ENCODE measurements at regions not wholly inside any gene's neighbourhood (a gene's known extent, or its start where the extent isn't known, plus 50 kb on each side); places are given as distances from the start of the nearest gene placed in this dataset.
"Not testable (repeated sequence)": the region's sequence is repeated elsewhere in the genome, so short reads cannot be mapped to it uniquely, and the experiment has no call there.

GRCh38 chr6:169366258-169366901 is 112.7 kb upstream of the THBS2 start:
- TF ChIP-seq GABPA (IDR thresholded peaks at IDR 0.05; ENCODE audit: low read depth), result no peak
- TF ChIP-seq POLR2AphosphoS5 (IDR thresholded peaks at IDR 0.05; ENCODE audit: low read depth), result no peak
- no peak overlapping the region for H3K27ac ChIP-seq (replicated peaks)
- H3K27me3 ChIP-seq (ENCODE audit: insufficient read depth, poor library complexity, severe bottlenecking), result no peaks in the 10 kb centered on the region

GRCh38 chr6:169365567-169366257 is 112.1 kb upstream of the THBS2 start:
- TF ChIP-seq REST (IDR thresholded peaks at IDR 0.05; ENCODE audit: insufficient replicate concordance, low read depth), result no peak
- TF ChIP-seq POLR2AphosphoS5 (IDR thresholded peaks at IDR 0.05; ENCODE audit: low read depth), result no peak
- no peak for TF ChIP-seq CTCF (IDR thresholded peaks at IDR 0.05; ENCODE audit: insufficient read depth, low read length)
- no peak for TF ChIP-seq SPI1 (IDR thresholded peaks at IDR 0.05; ENCODE audit: borderline replicate concordance, low read depth)
- no peak for TF ChIP-seq GABPA (IDR thresholded peaks at IDR 0.05; ENCODE audit: low read depth)
- Histone ChIP-seq H3K27ac (replicated peaks) (no peak overlapping the region), H3K27me3 (ENCODE audit: insufficient read depth, poor library complexity, severe bottlenecking) (no peaks in the 10 kb centered on the region), H3K4me3 (replicated peaks; ENCODE audit: insufficient read depth, low read length) (no peak overlapping the region)
- no peak for DNase-seq (ENCODE audit: low read depth in 1 of 2, low spot score in 1 of 2)

More at GRCh38 chr6:169366258-169366901, 112.7 kb upstream of the THBS2 start:
- H3K4me3 ChIP-seq (replicated peaks; ENCODE audit: insufficient read depth, low read length), result no peak overlapping the region
- DNase-seq (ENCODE audit: low read depth in 1 of 2, low spot score in 1 of 2), result no peak

- no peaks in the 10 kb centered on the region for H3K27me3 ChIP-seq (ENCODE audit: insufficient read depth, poor library complexity, severe bottlenecking)
- H3K4me3 ChIP-seq (replicated peaks; ENCODE audit: insufficient read depth, low read length), result no peak overlapping the region
- H3K27ac ChIP-seq (replicated peaks), result no peak overlapping the region
- no peak for DNase-seq (ENCODE audit: low read depth in 1 of 2, low spot score in 1 of 2)
- TF ChIP-seq GABPA (IDR thresholded peaks at IDR 0.05; ENCODE audit: low read depth), result no peak
- no peak for TF ChIP-seq SPI1 (IDR thresholded peaks at IDR 0.05; ENCODE audit: borderline replicate concordance, low read depth)
- no peak for TF ChIP-seq REST (IDR thresholded peaks at IDR 0.05; ENCODE audit: insufficient replicate concordance, low read depth)
- TF ChIP-seq POLR2AphosphoS5 (IDR thresholded peaks at IDR 0.05; ENCODE audit: low read depth), result no peak
- no peak for TF ChIP-seq CTCF (IDR thresholded peaks at IDR 0.05; ENCODE audit: insufficient read depth, low read length)
These were observed 109.9 kb upstream of the THBS2 start for GRCh38 chr6:169363590-169363989.

- H3K27ac ChIP-seq (replicated peaks), result no peak overlapping the region
- DNase-seq (ENCODE audit: low read depth in 1 of 2, low spot score in 1 of 2), result no peak
- no peaks in the 10 kb centered on the region for H3K27me3 ChIP-seq (ENCODE audit: insufficient read depth, poor library complexity, severe bottlenecking)
- TF ChIP-seq POLR2AphosphoS5 (IDR thresholded peaks at IDR 0.05; ENCODE audit: low read depth), result no peak
- TF ChIP-seq REST (IDR thresholded peaks at IDR 0.05; ENCODE audit: insufficient replicate concordance, low read depth), result no peak
- no peak for TF ChIP-seq CTCF (IDR thresholded peaks at IDR 0.05; ENCODE audit: insufficient read depth, low read length)
- TF ChIP-seq GABPA (IDR thresholded peaks at IDR 0.05; ENCODE audit: low read depth), result no peak
- no peak for TF ChIP-seq SPI1 (IDR thresholded peaks at IDR 0.05; ENCODE audit: borderline replicate concordance, low read depth)
- no peak overlapping the region for H3K4me3 ChIP-seq (replicated peaks; ENCODE audit: insufficient read depth, low read length)
These were observed 109.0 kb upstream of the THBS2 start for GRCh38 chr6:169362501-169363121.

- H3K27ac ChIP-seq (replicated peaks); H3K4me3 ChIP-seq (replicated peaks; ENCODE audit: insufficient read depth, low read length); DNase-seq (ENCODE audit: low read depth in 1 of 2, low spot score in 1 of 2); H3K27me3 ChIP-seq (ENCODE audit: insufficient read depth, poor library complexity, severe bottlenecking): not testable (repeated sequence)
These were observed 101.4 kb upstream of the THBS2 start for GRCh38 chr6:169355001-169355400.
